ENCODE measurements at regions not wholly inside any gene's neighbourhood (a gene's known extent, or its start where the extent isn't known, plus 50 kb on each side); places are given as distances from the start of the nearest gene placed in this dataset.
"Not testable (repeated sequence)": the region's sequence is repeated elsewhere in the genome, so short reads cannot be mapped to it uniquely, and the experiment has no call there.

DNA sequence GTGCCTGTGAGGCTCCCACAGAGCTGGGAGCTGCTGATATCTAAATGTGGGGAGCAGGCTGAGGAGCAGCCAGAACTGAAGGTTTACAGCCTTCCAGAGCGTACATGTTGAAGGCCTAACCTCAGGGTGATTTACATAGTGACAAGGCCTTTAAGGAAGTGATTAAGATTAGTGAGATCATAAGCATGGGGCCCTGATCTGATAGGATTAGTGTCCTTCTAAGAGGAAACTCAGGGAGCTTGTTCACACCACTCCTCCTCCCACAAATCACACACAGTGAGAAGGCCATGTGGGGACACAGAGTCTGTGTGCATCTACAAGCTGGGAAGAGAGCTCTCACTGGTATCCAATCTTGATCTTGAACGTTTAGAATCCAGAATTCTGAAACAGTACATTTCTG lies 92.3 kb upstream of the NBPF6 start:
- no peak overlapping the region for H3K4me3 ChIP-seq (ENCODE audit: low read depth, low read length)
- DNase-seq (ENCODE audit: low read depth), result no peak
- TF ChIP-seq, protein P1, sequence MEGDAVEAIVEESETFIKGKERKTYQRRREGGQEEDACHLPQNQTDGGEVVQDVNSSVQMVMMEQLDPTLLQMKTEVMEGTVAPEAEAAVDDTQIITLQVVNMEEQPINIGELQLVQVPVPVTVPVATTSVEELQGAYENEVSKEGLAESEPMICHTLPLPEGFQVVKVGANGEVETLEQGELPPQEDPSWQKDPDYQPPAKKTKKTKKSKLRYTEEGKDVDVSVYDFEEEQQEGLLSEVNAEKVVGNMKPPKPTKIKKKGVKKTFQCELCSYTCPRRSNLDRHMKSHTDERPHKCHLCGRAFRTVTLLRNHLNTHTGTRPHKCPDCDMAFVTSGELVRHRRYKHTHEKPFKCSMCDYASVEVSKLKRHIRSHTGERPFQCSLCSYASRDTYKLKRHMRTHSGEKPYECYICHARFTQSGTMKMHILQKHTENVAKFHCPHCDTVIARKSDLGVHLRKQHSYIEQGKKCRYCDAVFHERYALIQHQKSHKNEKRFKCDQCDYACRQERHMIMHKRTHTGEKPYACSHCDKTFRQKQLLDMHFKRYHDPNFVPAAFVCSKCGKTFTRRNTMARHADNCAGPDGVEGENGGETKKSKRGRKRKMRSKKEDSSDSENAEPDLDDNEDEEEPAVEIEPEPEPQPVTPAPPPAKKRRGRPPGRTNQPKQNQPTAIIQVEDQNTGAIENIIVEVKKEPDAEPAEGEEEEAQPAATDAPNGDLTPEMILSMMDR (IDR thresholded peaks at IDR 0.05; ENCODE audit: low read depth, low read length), result no peak
- TF ChIP-seq MYC (IDR thresholded peaks at IDR 0.05; ENCODE audit: low read depth, low read length) (no peak), POLR2A (IDR thresholded peaks at IDR 0.05; ENCODE audit: extremely low read depth, insufficient read length) (no peak)
- TF ChIP-seq, protein P2, sequence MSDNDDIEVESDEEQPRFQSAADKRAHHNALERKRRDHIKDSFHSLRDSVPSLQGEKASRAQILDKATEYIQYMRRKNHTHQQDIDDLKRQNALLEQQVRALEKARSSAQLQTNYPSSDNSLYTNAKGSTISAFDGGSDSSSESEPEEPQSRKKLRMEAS (IDR thresholded peaks at IDR 0.05; ENCODE audit: low read depth, low read length), result no peak

DNA sequence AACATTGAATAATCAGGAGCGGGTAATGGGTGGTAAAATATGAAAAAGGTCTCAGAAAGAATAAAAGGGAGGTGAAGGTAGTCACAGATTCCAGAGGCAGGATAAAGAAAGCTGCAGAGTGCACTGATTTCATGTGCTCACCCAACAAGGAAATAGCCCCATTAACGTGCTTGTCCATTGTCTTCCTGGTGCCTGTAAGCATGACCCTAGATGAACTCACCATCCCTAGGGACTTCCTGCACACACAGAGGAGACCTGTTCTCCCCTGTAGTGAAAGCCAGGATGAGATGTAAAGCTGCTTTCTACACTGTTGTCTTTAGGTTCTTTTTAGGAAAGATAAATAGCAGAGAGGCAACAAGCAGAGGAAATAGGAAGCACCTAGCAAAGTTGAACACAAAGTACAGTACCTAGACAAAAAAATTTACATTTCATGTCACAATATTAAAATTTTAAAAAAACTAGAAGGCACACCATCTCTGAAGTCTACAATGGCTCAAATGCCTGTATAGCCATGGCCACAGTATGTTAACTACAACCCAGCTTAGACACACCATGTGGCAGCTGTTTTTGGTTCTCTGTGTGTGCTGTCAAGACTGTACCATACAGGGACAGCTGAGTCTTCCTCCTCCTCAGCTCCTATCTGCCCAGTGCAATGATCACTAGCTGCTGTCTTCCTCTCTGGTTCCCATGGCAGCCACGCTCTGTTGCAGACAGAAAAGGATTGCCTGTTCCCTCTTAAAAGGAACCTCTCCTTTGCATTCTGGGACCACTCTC lies 69.9 kb upstream of the NBPF6 start:
- H3K4me3 ChIP-seq (ENCODE audit: low read depth, low read length); DNase-seq (ENCODE audit: low read depth): not testable (repeated sequence)

All from NB4 (cell line).